ENCODE measurements at regions not wholly inside any gene's neighbourhood (a gene's known extent, or its start where the extent isn't known, plus 50 kb on each side); places are given as distances from the start of the nearest gene placed in this dataset.

DNA sequence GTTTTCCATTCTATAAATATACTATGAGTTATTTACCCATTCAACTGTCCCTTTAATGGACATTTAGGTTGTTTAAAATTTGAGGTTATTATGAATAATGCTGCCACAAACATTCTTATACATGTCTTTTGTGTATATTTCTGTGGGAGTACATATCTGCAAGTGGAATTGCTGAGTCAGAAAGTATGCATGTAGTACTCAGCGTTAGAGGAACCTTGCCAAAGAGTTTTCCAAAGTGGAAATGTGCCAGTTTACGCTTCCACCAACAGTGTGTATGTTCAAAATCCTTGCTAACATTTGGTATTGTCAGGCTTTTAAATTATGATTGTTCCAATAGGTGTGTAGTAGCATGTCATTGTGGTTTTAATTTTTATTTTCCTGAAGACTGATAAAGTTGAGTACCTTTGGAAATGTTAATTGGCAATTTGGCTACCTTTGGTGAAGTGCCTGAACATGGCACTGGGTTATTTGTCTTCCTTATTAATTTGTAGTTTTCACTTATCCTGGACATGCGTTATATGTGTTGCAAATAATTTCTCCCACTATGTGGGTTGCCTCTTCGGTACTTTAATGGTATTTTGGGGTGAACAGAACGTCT lies 341.2 kb downstream of the CD83 start:
- Histone ChIP-seq H3K9me3 (no peaks in the 10 kb centered on the region), H3K27ac (no peak overlapping the region), H3K27me3 (no peaks in the 10 kb centered on the region), H3K4me3 (no peak overlapping the region), H3K36me3 (no peaks in the 10 kb centered on the region), H3K4me1 (peaks cover 0 to 16% (median 5%) of the 10 kb centered on the region in 4 donors)
- peak; percentile 39 to 65 for DNase-seq
- 61 to 68% (median 64%) methylated on average over 5 of the region's 5 CpGs for WGBS, 5 donors
- intact Hi-C loops (cut with DNase I; ENCODE audit: low total_unique reads) = no loop called here
- TF ChIP-seq, protein P1, sequence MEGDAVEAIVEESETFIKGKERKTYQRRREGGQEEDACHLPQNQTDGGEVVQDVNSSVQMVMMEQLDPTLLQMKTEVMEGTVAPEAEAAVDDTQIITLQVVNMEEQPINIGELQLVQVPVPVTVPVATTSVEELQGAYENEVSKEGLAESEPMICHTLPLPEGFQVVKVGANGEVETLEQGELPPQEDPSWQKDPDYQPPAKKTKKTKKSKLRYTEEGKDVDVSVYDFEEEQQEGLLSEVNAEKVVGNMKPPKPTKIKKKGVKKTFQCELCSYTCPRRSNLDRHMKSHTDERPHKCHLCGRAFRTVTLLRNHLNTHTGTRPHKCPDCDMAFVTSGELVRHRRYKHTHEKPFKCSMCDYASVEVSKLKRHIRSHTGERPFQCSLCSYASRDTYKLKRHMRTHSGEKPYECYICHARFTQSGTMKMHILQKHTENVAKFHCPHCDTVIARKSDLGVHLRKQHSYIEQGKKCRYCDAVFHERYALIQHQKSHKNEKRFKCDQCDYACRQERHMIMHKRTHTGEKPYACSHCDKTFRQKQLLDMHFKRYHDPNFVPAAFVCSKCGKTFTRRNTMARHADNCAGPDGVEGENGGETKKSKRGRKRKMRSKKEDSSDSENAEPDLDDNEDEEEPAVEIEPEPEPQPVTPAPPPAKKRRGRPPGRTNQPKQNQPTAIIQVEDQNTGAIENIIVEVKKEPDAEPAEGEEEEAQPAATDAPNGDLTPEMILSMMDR (IDR thresholded peaks at IDR 0.05) = no peak
- TF ChIP-seq POLR2A (IDR thresholded peaks at IDR 0.05) (no peak), EP300 (IDR thresholded peaks at IDR 0.05) (no peak), POLR2AphosphoS5 (IDR thresholded peaks at IDR 0.05) (peak in 2 of 3 donors; percentile 8 to 15)

DNA sequence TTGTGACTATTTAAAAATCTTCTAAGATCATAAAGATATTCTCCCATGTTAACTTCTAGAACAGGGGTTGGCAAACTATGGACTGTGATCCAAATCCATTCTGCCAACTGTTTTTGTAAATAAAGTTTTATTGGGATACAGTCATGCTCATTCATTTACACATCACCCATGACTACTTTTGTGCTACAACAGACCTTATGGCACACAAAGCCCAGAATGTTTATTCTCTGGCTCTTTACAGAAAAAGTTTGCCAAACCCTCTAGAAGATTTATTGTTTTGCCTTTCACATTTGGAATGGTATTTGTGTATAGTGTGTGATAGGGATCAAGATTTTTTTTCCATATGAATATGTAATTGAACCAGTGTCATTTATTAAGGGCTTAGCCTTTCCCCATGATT lies 341.7 kb downstream of the CD83 start:
- no peaks in the 10 kb centered on the region for H3K27me3 ChIP-seq
- no peak for TF ChIP-seq EP300 (IDR thresholded peaks at IDR 0.05)
- TF ChIP-seq, protein P1 (IDR thresholded peaks at IDR 0.05) = no peak
- H3K4me1 ChIP-seq = peaks cover 0 to 12% (median 5%) of the 10 kb centered on the region in 4 donors
- no peak overlapping the region for H3K27ac ChIP-seq
- H3K9me3 ChIP-seq = no peaks in the 10 kb centered on the region
- no peak for DNase-seq
- intact Hi-C loops (cut with DNase I; ENCODE audit: low total_unique reads) = no loop called here
- H3K4me3 ChIP-seq = no peak overlapping the region
- no peaks in the 10 kb centered on the region for H3K36me3 ChIP-seq

DNA sequence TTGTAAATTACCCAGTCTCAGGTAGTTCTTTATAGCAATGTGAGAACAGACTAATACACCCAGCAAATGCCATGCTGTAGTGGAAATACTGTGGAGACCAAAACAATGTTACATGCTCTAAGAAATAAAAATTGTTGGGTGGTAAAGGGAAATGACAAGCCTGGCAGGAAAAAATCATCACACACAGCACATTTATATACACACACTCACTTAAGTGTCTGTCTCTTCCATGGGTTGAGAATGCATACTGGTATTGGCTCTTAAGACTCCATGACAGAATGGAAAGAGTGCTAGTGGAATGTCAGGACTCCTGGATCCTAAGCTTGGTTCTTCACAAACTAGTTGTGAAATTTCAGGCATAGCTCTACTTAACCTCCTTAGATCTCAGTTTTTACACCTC lies 343.0 kb downstream of the CD83 start:
- TF ChIP-seq POLR2AphosphoS5 (IDR thresholded peaks at IDR 0.05) = no peak
- TF ChIP-seq EP300 (IDR thresholded peaks at IDR 0.05) = no peak
- TF ChIP-seq, protein P1 (IDR thresholded peaks at IDR 0.05) = no peak
- no peak for TF ChIP-seq POLR2A (IDR thresholded peaks at IDR 0.05)
- Histone ChIP-seq H3K27me3 (no peaks in the 10 kb centered on the region), H3K9me3 (no peaks in the 10 kb centered on the region), H3K4me3 (no peak overlapping the region), H3K27ac (no peak overlapping the region), H3K4me1 (peaks cover 0 to 10% (median 5%) of the 10 kb centered on the region in 4 donors), H3K36me3 (no peaks in the 10 kb centered on the region)
- DNase-seq = no peak
- intact Hi-C loops (cut with DNase I; ENCODE audit: low total_unique reads) = no loop called here

DNA sequence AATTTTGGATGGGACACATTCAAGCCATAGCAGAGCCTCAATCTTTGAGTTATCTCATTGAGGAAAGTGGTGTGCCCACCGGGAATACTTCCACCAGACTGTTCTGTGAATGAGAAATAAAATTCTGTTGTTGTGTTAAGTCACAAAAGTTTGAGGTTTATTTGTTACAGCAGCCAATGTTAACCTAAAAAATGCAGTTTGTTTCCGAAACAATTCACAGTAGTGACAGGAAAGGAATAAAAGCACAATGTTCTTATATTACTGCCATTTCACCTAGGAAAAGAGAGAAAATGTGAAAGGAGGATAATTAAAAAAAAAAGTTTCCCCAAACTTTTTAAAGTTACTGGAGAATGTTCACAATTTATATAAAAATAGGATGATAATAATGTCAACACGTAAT lies 344.6 kb downstream of the CD83 start:
- Histone ChIP-seq H3K36me3 (no peaks in the 10 kb centered on the region), H3K4me1 (peaks cover 0 to 10% (median 3%) of the 10 kb centered on the region in 4 donors), H3K27ac (no peak overlapping the region), H3K9me3 (no peaks in the 10 kb centered on the region), H3K27me3 (no peaks in the 10 kb centered on the region), H3K4me3 (no peak overlapping the region)
- no peak for DNase-seq
- intact Hi-C loops (cut with DNase I; ENCODE audit: low total_unique reads) = no loop called here
- TF ChIP-seq POLR2A (IDR thresholded peaks at IDR 0.05) (no peak), EP300 (IDR thresholded peaks at IDR 0.05) (no peak), POLR2AphosphoS5 (IDR thresholded peaks at IDR 0.05) (no peak)
- TF ChIP-seq, protein P1 (IDR thresholded peaks at IDR 0.05) = no peak
- WGBS, 5 donors = 87 to 94% (median 92%) methylated on average over 3 of the region's 3 CpGs
